ENCODE measurements at regions not wholly inside any gene's neighbourhood (a gene's known extent, or its start where the extent isn't known, plus 50 kb on each side); places are given as distances from the start of the nearest gene placed in this dataset.
"Not testable (repeated sequence)": the region's sequence is repeated elsewhere in the genome, so short reads cannot be mapped to it uniquely, and the experiment has no call there.

DNA sequence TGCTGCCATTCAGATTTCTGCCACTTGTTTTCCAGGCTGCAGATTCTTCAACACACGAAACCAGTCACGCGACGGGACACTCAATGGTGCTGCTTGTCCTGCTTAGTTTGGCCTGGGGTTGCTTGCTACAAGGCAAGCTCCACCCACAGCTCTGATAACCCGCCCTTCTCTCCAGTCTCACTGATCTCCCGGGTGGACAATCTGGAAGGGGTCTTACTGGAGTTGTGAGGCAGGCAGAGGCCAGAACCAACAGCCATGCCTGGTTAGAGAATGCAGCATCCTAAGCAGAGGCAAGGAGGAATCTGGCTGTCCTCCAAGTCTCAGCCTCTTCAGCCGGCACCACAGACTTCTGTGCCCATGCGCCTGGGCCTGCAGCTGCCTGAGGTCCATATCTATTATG, 119.1 kb downstream of the KCNJ12 start:
- H3K4me3 ChIP-seq (ENCODE audit: control insufficient read depth, low read depth, low read length) = no peak overlapping the region
- DNase-seq (ENCODE audit: low read depth) = no peak
- TF ChIP-seq, protein P1, sequence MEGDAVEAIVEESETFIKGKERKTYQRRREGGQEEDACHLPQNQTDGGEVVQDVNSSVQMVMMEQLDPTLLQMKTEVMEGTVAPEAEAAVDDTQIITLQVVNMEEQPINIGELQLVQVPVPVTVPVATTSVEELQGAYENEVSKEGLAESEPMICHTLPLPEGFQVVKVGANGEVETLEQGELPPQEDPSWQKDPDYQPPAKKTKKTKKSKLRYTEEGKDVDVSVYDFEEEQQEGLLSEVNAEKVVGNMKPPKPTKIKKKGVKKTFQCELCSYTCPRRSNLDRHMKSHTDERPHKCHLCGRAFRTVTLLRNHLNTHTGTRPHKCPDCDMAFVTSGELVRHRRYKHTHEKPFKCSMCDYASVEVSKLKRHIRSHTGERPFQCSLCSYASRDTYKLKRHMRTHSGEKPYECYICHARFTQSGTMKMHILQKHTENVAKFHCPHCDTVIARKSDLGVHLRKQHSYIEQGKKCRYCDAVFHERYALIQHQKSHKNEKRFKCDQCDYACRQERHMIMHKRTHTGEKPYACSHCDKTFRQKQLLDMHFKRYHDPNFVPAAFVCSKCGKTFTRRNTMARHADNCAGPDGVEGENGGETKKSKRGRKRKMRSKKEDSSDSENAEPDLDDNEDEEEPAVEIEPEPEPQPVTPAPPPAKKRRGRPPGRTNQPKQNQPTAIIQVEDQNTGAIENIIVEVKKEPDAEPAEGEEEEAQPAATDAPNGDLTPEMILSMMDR (conservative IDR thresholded peaks at IDR 0.05; ENCODE audit: control insufficient read depth, insufficient read depth, low read depth, low read length) = no peak

- no peak overlapping the region for H3K4me3 ChIP-seq (ENCODE audit: control insufficient read depth, low read depth, low read length)
- DNase-seq (ENCODE audit: low read depth) = no peak
- TF ChIP-seq, protein P1 (conservative IDR thresholded peaks at IDR 0.05; ENCODE audit: control insufficient read depth, insufficient read depth, low read depth, low read length) = no peak
Observed at GRCh38 chr17:21500064-21500463, 123.9 kb downstream of the KCNJ12 start.

DNA sequence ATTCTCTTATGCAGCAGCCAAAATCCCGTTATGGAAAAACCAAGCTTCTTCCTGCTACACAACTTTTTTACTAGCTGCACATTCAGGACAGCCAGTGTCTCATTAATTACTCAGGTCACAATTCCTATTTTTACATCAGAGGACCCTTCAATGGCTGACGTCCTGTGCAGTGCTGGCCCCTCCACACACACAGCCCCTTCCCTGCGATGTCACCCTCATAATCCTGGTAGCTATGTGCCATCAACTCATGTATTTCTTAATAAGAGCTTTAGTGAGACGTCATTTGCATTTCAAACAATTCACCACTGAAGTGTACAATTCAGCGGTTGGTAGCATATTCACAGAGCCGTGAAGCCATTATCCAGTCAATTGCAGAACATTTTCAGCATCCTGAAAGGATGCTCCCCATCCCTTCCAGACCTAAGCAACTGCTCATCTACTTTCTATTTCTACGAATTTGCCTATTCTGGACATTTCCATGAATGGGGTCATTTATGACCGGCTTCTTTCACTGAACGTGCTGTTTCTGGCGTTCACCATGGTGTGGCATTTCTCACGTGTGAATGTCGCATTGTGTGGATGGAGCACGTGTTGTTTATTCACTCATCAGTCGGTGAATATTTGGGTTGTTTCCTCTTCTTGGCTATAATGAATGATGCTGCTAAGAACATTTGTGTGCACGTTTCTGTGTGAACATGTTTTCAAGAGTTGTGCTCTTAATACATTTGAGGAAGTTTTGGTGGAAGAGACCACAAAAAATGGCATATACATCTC, 126.0 kb downstream of the KCNJ12 start:
- not testable (repeated sequence) for DNase-seq (ENCODE audit: low read depth); H3K4me3 ChIP-seq (ENCODE audit: control insufficient read depth, low read depth, low read length)

GRCh38 chr17:21505819-21506815, 130.0 kb downstream of the KCNJ12 start:
- no peak for DNase-seq (ENCODE audit: low read depth)
- TF ChIP-seq, protein P1 (conservative IDR thresholded peaks at IDR 0.05; ENCODE audit: control insufficient read depth, insufficient read depth, low read depth, low read length) = no peak

DNA sequence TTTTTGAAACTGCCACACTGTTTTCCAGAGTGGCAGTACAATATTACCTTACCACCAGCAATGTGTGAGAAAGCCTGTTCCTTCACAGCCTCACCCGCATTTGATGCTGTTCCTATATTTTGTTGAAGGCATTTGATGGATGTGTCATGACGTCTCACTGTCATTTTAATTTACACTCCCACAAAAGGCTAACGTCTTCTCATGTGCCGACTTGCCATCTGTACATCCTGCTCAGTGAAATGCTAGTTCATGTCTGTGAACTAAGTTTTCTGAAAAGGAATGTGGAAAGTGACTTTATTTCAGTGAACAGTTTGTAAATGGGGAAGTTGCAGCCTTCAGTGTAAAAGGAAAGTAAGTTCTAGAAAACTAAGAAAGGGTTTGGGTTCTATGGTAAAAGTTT, 131.6 kb downstream of the KCNJ12 start:
- not testable (repeated sequence) for DNase-seq (ENCODE audit: low read depth); H3K4me3 ChIP-seq (ENCODE audit: control insufficient read depth, low read depth, low read length)

More at GRCh38 chr17:21505819-21506815, 130.0 kb downstream of the KCNJ12 start:
- H3K4me3 ChIP-seq (ENCODE audit: control insufficient read depth, low read depth, low read length) = no peak overlapping the region

DNA sequence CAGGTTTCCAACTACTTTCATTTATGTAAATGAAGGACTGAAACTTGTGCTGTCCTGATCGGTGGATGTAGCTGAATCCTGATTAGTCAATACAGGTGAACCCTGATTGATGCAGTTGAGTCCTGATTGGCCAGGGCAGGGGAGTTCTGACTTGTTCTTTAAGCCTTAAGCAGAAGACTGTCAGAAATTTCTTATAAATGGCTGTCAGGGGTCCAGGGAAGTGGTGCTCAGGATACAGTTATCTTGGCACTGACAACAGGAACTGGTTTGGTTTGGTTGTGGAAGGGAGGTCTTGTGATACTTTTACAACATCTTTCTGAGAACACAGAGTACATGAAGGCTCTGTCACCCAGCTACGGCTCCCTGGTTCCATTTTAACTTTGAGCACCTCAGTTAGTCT, 132.1 kb downstream of the KCNJ12 start:
- no peak overlapping the region for H3K4me3 ChIP-seq (ENCODE audit: control insufficient read depth, low read depth, low read length)
- TF ChIP-seq, protein P1 (conservative IDR thresholded peaks at IDR 0.05; ENCODE audit: control insufficient read depth, insufficient read depth, low read depth, low read length) = no peak
- no peak for DNase-seq (ENCODE audit: low read depth)

DNA sequence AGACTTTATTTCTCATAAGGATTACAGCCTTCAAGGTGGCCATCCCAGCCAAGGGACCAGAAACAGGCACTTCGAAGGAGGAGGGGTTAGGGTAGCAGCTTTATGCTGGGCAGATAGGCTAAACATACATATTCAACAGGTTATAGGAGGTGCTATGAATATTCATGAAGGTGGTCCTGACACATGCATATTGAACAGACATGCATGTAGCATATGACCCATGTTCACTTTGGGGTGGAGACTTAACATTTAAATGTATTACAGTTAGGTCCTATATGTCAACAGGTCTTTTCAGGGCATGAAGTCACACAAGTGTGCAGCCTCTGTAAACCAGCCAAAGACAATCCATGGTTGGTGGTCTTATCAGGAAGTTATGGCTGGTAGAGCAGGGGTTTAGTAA, 133.2 kb downstream of the KCNJ12 start:
- not testable (repeated sequence) for DNase-seq (ENCODE audit: low read depth); H3K4me3 ChIP-seq (ENCODE audit: control insufficient read depth, low read depth, low read length)

DNA sequence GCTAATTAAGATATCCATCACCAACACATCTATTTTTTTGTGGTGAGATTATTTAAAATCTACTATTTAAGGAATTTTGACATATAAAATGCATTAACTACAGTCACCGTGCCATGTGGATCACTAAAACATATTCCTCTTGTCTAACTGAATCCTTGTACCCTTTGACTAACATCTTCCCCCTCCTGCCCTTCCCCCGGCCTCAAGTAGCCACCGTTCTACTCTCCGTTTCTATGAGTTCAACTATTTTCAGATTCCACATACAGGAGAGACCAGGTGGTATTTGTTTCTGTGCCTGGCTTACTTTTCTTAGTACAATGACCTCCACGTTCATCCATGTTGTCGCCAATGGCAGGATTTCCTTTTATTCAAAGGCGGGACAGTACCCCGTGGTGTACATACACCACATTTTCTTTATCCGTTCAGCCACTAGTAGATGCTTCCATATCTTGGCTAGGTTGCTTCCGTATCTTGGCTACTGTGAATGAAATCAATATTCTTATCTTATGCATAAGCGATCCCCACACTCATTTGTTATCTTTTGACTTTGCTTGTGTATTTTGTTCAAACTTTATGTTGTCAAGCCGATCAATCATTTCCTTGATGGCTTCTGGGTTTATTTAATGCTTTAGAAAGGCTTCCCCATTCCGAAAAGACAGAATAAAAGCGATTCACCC, 134.7 kb downstream of the KCNJ12 start:
- DNase-seq (ENCODE audit: low read depth) = no peak
- peak overlapping the region; percentile 52 for H3K4me3 ChIP-seq (ENCODE audit: control insufficient read depth, low read depth, low read length)
- TF ChIP-seq, protein P1 (conservative IDR thresholded peaks at IDR 0.05; ENCODE audit: control insufficient read depth, insufficient read depth, low read depth, low read length) = no peak

All from fibroblast of mammary gland (primary cell).